ENCODE measurements at regions not wholly inside any gene's neighbourhood (a gene's known extent, or its start where the extent isn't known, plus 50 kb on each side); places are given as distances from the start of the nearest gene placed in this dataset.

DNA sequence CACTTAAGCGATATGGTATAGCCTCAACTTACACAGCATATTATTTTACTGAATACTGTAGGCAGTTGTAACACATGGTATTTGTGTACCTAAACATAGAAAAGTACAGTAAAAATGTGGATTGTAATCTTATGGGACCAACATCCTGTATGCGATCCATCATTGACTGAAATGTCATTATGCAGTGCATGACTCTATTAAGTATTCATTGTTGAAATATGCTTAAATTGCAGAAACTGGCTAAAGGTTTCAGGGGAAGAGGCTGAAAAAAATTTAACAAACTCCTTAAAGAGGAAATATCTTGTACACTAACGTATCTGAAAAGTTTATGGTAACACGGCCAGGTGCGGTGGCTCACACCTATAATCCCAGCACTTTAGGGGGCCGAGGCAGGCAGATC lies 214.1 kb upstream of the PARD3B start:
- Histone ChIP-seq H3K36me3 (ENCODE audit: control insufficient read depth in 2 of 2, insufficient read depth in 1 of 2, low read length in 2 of 2) (no peaks in the 10 kb centered on the region), H3K27ac (ENCODE audit: extremely low read depth, low read depth, low read length) (no peak overlapping the region), H3K4me1 (ENCODE audit: control insufficient read depth, insufficient read depth, low read length) (no peaks in the 10 kb centered on the region), H3K9me3 (ENCODE audit: control insufficient read depth, insufficient read depth, low read depth, low read length) (no peaks in the 10 kb centered on the region), H3K4me3 (ENCODE audit: low read depth, low read length) (no peak overlapping the region)
- POLR2A ChIA-PET, result no interaction called here
- TF ChIP-seq ZNF768 (tag by site-specific recombination; IDR thresholded peaks at IDR 0.05), result no peak
- no peak for TF ChIP-seq ZNF324 (tag by site-specific recombination; IDR thresholded peaks at IDR 0.05)
- TF ChIP-seq ZNF510 (tag by site-specific recombination; IDR thresholded peaks at IDR 0.05; ENCODE audit: insufficient replicate concordance), result no peak
- TF ChIP-seq, protein P1, sequence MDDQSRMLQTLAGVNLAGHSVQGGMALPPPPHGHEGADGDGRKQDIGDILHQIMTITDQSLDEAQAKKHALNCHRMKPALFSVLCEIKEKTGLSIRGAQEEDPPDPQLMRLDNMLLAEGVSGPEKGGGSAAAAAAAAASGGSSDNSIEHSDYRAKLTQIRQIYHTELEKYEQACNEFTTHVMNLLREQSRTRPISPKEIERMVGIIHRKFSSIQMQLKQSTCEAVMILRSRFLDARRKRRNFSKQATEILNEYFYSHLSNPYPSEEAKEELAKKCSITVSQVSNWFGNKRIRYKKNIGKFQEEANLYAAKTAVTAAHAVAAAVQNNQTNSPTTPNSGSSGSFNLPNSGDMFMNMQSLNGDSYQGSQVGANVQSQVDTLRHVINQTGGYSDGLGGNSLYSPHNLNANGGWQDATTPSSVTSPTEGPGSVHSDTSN (CRISPR knock-in tag; IDR thresholded peaks at IDR 0.05), result no peak
- TF ChIP-seq ZNF561 (tag by site-specific recombination; IDR thresholded peaks at IDR 0.05; ENCODE audit: borderline replicate concordance), result no peak
- TF ChIP-seq ZNF404 (tag by site-specific recombination; IDR thresholded peaks at IDR 0.05), result no peak
- TF ChIP-seq ZNF548 (tag by site-specific recombination; IDR thresholded peaks at IDR 0.05), result no peak
- no peak for TF ChIP-seq MZF1 (tag by site-specific recombination; IDR thresholded peaks at IDR 0.05; ENCODE audit: borderline replicate concordance)
- no peak for TF ChIP-seq ZNF621 (tag by site-specific recombination; IDR thresholded peaks at IDR 0.05)
- no peak for TF ChIP-seq KLF8 (tag by site-specific recombination; IDR thresholded peaks at IDR 0.05)
- no peak for TF ChIP-seq ZNF654 (tag by site-specific recombination; IDR thresholded peaks at IDR 0.05; ENCODE audit: low read depth)
- TF ChIP-seq ZSCAN16 (tag by site-specific recombination; IDR thresholded peaks at IDR 0.05), result no peak
- TF ChIP-seq ZNF248 (tag by site-specific recombination; IDR thresholded peaks at IDR 0.05), result no peak
- TF ChIP-seq OVOL3 (tag by site-specific recombination; IDR thresholded peaks at IDR 0.05), result no peak
- TF ChIP-seq, protein P2, sequence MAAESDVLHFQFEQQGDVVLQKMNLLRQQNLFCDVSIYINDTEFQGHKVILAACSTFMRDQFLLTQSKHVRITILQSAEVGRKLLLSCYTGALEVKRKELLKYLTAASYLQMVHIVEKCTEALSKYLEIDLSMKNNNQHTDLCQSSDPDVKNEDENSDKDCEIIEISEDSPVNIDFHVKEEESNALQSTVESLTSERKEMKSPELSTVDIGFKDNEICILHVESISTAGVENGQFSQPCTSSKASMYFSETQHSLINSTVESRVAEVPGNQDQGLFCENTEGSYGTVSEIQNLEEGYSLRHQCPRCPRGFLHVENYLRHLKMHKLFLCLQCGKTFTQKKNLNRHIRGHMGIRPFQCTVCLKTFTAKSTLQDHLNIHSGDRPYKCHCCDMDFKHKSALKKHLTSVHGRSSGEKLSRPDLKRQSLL (tag by site-specific recombination; IDR thresholded peaks at IDR 0.05), result no peak
- no peak for TF ChIP-seq ZNF549 (tag by site-specific recombination; IDR thresholded peaks at IDR 0.05)
- TF ChIP-seq ZNF223 (tag by site-specific recombination; IDR thresholded peaks at IDR 0.05), result no peak
- no peak for TF ChIP-seq ZNF10 (tag by site-specific recombination; IDR thresholded peaks at IDR 0.05)
- TF ChIP-seq, protein P3, sequence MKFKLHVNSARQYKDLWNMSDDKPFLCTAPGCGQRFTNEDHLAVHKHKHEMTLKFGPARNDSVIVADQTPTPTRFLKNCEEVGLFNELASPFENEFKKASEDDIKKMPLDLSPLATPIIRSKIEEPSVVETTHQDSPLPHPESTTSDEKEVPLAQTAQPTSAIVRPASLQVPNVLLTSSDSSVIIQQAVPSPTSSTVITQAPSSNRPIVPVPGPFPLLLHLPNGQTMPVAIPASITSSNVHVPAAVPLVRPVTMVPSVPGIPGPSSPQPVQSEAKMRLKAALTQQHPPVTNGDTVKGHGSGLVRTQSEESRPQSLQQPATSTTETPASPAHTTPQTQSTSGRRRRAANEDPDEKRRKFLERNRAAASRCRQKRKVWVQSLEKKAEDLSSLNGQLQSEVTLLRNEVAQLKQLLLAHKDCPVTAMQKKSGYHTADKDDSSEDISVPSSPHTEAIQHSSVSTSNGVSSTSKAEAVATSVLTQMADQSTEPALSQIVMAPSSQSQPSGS (tag by site-specific recombination; IDR thresholded peaks at IDR 0.05; ENCODE audit: low read depth), result no peak
- CTCF ChIA-PET, result interaction anchor here (0.6 kb wide), 1 partner anchor 809 kb away, joined by 4 read pairs; no protein-coding TSS in a partner anchor

DNA sequence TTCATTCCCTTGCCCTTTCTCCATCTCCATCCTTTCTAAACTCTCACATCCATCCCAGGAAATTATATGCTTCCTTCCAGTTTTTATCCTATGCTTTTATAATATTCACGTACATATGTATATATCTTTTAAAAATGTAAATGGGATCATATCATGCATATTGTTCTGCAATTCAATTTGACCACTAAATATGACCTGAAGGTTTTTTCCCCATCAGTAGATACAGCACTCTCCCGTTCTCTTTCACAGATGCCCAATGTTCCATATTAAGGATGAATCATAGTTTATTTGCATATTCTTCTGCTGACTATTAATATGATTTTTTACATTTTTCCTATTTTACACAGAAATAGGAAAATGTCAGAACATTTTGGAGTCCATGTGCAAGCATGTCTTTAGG lies 213.3 kb upstream of the PARD3B start:
- CTCF ChIA-PET, result no interaction called here
- POLR2A ChIA-PET, result no interaction called here

More for the DNA sequence above, 213.3 kb upstream of the PARD3B start:
- H3K9me3 ChIP-seq (ENCODE audit: control insufficient read depth, insufficient read depth, low read depth, low read length), result no peaks in the 10 kb centered on the region
- H3K27ac ChIP-seq (ENCODE audit: extremely low read depth, low read depth, low read length), result no peak overlapping the region
- no peaks in the 10 kb centered on the region for H3K36me3 ChIP-seq (ENCODE audit: control insufficient read depth in 2 of 2, insufficient read depth in 1 of 2, low read length in 2 of 2)
- TF ChIP-seq, protein P4, sequence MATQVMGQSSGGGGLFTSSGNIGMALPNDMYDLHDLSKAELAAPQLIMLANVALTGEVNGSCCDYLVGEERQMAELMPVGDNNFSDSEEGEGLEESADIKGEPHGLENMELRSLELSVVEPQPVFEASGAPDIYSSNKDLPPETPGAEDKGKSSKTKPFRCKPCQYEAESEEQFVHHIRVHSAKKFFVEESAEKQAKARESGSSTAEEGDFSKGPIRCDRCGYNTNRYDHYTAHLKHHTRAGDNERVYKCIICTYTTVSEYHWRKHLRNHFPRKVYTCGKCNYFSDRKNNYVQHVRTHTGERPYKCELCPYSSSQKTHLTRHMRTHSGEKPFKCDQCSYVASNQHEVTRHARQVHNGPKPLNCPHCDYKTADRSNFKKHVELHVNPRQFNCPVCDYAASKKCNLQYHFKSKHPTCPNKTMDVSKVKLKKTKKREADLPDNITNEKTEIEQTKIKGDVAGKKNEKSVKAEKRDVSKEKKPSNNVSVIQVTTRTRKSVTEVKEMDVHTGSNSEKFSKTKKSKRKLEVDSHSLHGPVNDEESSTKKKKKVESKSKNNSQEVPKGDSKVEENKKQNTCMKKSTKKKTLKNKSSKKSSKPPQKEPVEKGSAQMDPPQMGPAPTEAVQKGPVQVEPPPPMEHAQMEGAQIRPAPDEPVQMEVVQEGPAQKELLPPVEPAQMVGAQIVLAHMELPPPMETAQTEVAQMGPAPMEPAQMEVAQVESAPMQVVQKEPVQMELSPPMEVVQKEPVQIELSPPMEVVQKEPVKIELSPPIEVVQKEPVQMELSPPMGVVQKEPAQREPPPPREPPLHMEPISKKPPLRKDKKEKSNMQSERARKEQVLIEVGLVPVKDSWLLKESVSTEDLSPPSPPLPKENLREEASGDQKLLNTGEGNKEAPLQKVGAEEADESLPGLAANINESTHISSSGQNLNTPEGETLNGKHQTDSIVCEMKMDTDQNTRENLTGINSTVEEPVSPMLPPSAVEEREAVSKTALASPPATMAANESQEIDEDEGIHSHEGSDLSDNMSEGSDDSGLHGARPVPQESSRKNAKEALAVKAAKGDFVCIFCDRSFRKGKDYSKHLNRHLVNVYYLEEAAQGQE (tag by site-specific recombination; IDR thresholded peaks at IDR 0.05), result no peak
- TF ChIP-seq SCRT2 (tag by site-specific recombination; IDR thresholded peaks at IDR 0.05), result no peak
- TF ChIP-seq, protein P5, sequence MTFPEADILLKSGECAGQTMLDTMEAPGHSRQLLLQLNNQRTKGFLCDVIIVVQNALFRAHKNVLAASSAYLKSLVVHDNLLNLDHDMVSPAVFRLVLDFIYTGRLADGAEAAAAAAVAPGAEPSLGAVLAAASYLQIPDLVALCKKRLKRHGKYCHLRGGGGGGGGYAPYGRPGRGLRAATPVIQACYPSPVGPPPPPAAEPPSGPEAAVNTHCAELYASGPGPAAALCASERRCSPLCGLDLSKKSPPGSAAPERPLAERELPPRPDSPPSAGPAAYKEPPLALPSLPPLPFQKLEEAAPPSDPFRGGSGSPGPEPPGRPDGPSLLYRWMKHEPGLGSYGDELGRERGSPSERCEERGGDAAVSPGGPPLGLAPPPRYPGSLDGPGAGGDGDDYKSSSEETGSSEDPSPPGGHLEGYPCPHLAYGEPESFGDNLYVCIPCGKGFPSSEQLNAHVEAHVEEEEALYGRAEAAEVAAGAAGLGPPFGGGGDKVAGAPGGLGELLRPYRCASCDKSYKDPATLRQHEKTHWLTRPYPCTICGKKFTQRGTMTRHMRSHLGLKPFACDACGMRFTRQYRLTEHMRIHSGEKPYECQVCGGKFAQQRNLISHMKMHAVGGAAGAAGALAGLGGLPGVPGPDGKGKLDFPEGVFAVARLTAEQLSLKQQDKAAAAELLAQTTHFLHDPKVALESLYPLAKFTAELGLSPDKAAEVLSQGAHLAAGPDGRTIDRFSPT (tag by site-specific recombination; IDR thresholded peaks at IDR 0.05), result no peak
- no peak for TF ChIP-seq ZNF354C (tag by site-specific recombination; IDR thresholded peaks at IDR 0.05; ENCODE audit: borderline replicate concordance, low read depth)
- no peak for TF ChIP-seq FEZF1 (tag by site-specific recombination; IDR thresholded peaks at IDR 0.05)
- no peaks in the 10 kb centered on the region for H3K4me1 ChIP-seq (ENCODE audit: control insufficient read depth, insufficient read depth, low read length)
- no peak overlapping the region for H3K4me3 ChIP-seq (ENCODE audit: low read depth, low read length)

Data from HEK293 (cell line).